ENCODE measurements at regions not wholly inside any gene's neighbourhood (a gene's known extent, or its start where the extent isn't known, plus 50 kb on each side); places are given as distances from the start of the nearest gene placed in this dataset.

DNA sequence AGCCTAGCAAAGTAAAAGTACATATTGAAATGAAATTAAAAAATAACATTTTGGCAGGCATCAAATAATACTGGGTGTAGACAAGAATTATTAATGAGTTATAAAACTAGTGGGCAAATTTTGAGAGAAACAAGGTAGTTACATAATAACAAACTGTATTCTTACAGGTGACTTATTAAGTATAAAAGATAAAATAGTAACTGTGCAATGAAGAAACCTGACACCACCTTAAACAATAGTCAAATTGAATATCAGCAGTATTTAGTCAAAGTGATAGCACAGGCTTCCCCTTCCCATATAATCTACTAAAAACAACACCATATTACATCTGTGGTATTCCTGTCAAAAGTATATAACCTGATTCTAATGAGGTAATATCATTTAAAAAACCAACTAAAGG, 1099.8 kb upstream of the CRIM1 start:
- Histone ChIP-seq H3K27me3 (no peaks in the 10 kb centered on the region), H3K27ac (no peak overlapping the region), H3K4me1 (no peaks in the 10 kb centered on the region), H3K36me3 (no peaks in the 10 kb centered on the region), H3K4me3 (no peak overlapping the region), H3K9me3 (no peaks in the 10 kb centered on the region)
- ATAC-seq = no peak
- TF ChIP-seq EP300 (IDR thresholded peaks at IDR 0.05) (no peak), POLR2A (IDR thresholded peaks at IDR 0.05) (no peak), POLR2AphosphoS5 (IDR thresholded peaks at IDR 0.05) (no peak)
- TF ChIP-seq, protein P1, sequence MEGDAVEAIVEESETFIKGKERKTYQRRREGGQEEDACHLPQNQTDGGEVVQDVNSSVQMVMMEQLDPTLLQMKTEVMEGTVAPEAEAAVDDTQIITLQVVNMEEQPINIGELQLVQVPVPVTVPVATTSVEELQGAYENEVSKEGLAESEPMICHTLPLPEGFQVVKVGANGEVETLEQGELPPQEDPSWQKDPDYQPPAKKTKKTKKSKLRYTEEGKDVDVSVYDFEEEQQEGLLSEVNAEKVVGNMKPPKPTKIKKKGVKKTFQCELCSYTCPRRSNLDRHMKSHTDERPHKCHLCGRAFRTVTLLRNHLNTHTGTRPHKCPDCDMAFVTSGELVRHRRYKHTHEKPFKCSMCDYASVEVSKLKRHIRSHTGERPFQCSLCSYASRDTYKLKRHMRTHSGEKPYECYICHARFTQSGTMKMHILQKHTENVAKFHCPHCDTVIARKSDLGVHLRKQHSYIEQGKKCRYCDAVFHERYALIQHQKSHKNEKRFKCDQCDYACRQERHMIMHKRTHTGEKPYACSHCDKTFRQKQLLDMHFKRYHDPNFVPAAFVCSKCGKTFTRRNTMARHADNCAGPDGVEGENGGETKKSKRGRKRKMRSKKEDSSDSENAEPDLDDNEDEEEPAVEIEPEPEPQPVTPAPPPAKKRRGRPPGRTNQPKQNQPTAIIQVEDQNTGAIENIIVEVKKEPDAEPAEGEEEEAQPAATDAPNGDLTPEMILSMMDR (IDR thresholded peaks at IDR 0.05) = no peak

DNA sequence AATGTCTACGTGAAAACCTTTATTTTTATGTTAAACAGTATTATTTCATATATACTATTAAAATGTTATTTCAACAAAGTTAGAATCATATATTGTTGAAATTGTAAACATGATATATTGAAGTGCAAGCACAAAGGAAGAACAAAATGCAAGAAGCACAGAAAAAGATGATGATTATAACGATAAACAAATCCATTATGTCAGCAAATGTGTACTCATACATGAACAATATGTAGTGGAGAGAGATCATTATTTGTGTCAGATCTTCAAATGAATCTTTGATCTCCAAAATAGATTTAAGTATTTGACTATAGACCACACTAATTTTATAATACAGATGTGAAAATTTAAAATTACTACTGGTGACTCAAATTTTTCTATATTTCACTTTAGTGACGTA, 1104.4 kb upstream of the CRIM1 start:
- 75 to 78% methylated on average over 3 of the region's 3 CpGs for WGBS, 2 donors (ENCODE audit: low coverage in 1 of 2)
- no peaks in the 10 kb centered on the region for H3K9me3 ChIP-seq
- no peak for ATAC-seq
- no peaks in the 10 kb centered on the region for H3K36me3 ChIP-seq
- no peaks in the 10 kb centered on the region for H3K27me3 ChIP-seq
- H3K4me3 ChIP-seq = no peak overlapping the region
- no peak overlapping the region for H3K27ac ChIP-seq
- no peaks in the 10 kb centered on the region for H3K4me1 ChIP-seq
- TF ChIP-seq, protein P1 (IDR thresholded peaks at IDR 0.05) = no peak
- TF ChIP-seq EP300 (IDR thresholded peaks at IDR 0.05) (no peak), POLR2AphosphoS5 (IDR thresholded peaks at IDR 0.05) (no peak), POLR2A (IDR thresholded peaks at IDR 0.05) (no peak)

DNA sequence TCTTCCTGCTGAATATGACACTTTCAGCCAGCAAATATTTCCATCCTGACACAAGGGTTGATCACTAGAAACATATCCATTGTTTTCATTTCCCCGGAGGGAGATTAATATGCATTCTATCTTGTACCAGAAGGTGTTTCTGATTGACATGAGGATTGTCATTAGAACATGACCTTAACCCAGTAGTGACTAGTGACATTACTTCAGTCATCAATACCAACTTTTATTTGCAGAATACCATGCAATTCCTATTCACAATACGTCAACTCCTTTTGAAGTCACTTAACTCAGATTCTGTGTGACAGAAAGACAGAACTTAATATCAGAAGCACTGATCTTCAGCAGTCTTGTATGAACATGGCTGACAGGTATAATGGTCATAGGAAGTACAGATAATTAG, 1108.9 kb upstream of the CRIM1 start:
- H3K9me3 ChIP-seq = no peaks in the 10 kb centered on the region
- TF ChIP-seq, protein P1 (IDR thresholded peaks at IDR 0.05) = no peak
- no peak for TF ChIP-seq POLR2AphosphoS5 (IDR thresholded peaks at IDR 0.05)
- TF ChIP-seq POLR2A (IDR thresholded peaks at IDR 0.05) = no peak
- TF ChIP-seq EP300 (IDR thresholded peaks at IDR 0.05) = no peak
- no peaks in the 10 kb centered on the region for H3K36me3 ChIP-seq
- WGBS, 2 donors (ENCODE audit: low coverage in 1 of 2) = 79 to 87% methylated on average over 2 of the region's 2 CpGs
- no peak overlapping the region for H3K27ac ChIP-seq
- no peak for ATAC-seq
- no peak overlapping the region for H3K4me3 ChIP-seq
- no peaks in the 10 kb centered on the region for H3K4me1 ChIP-seq
- no peaks in the 10 kb centered on the region for H3K27me3 ChIP-seq

DNA sequence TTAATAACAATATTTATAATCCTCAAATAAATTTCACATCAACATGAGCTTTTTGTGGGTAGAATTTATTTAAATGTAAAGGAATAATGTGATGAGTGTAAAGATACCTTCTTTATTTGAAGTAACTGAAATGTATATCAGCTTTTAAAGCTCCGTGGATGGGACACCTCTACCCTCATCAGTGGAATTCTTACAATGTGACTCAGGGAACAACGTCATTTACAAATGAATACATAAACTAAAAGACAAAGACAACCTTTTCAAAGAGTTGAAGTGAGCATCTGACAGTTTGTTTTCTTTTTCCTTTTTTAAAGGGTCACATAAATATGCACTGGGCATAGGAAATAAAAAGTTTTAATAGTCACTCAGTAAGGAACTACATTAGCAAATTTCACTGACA, 1127.0 kb upstream of the CRIM1 start:
- no peak for ATAC-seq
- Histone ChIP-seq H3K27me3 (no peaks in the 10 kb centered on the region), H3K4me3 (no peak overlapping the region), H3K36me3 (no peaks in the 10 kb centered on the region), H3K9me3 (peaks cover 0 to 5% (median 0%) of the 10 kb centered on the region in 3 donors), H3K4me1 (no peaks in the 10 kb centered on the region), H3K27ac (no peak overlapping the region)
- 8 to 25% methylated on average over 2 of the region's 2 CpGs for WGBS, 2 donors (ENCODE audit: low coverage in 1 of 2)
- TF ChIP-seq EP300 (IDR thresholded peaks at IDR 0.05) (no peak), POLR2AphosphoS5 (IDR thresholded peaks at IDR 0.05) (no peak), POLR2A (IDR thresholded peaks at IDR 0.05) (no peak)
- TF ChIP-seq, protein P1 (IDR thresholded peaks at IDR 0.05) = no peak

DNA sequence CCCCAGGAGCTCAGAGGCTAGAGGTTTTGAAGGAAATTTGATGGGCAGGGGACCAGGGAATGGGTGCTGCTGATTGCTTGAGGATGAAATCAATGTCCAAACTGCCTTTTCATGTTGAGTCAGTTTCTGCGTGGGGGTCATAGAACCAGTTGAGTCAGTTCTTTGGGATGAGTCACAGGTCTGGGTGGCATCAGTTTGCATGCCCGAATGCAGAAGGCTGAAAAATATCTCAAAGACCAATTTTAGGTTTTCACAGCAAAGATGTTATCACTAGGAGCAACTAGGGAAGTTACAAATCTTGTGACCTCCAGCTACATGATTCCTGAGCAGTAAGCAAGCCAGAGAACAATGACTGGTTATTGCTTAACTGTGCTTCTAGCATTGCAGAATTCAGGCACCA, 1135.1 kb upstream of the CRIM1 start:
- Histone ChIP-seq H3K9me3 (no peaks in the 10 kb centered on the region), H3K27ac (no peak overlapping the region), H3K4me1 (no peaks in the 10 kb centered on the region), H3K4me3 (no peak overlapping the region), H3K36me3 (no peaks in the 10 kb centered on the region), H3K27me3 (no peaks in the 10 kb centered on the region)
- WGBS, 2 donors (ENCODE audit: low coverage in 1 of 2) = 74 to 86% methylated on average over 2 of the region's 2 CpGs
- no peak for ATAC-seq
- TF ChIP-seq POLR2A (IDR thresholded peaks at IDR 0.05) (no peak), EP300 (IDR thresholded peaks at IDR 0.05) (no peak), POLR2AphosphoS5 (IDR thresholded peaks at IDR 0.05) (no peak)
- TF ChIP-seq, protein P1 (IDR thresholded peaks at IDR 0.05) = no peak
